ENCODE measurements at regions not wholly inside any gene's neighbourhood (a gene's known extent, or its start where the extent isn't known, plus 50 kb on each side); places are given as distances from the start of the nearest gene placed in this dataset.

GRCh38 chr9:2320114-2320513, 301.5 kb upstream of the VLDLR start:
- TF ChIP-seq CTCF (IDR thresholded peaks at IDR 0.05) (no peak), POLR2A (IDR thresholded peaks at IDR 0.05) (no peak)
